ENCODE measurements at regions not wholly inside any gene's neighbourhood (a gene's known extent, or its start where the extent isn't known, plus 50 kb on each side); places are given as distances from the start of the nearest gene placed in this dataset.

- Histone ChIP-seq H2AFZ (ENCODE audit: low read length) (no peak overlapping the region), H4K20me1 (ENCODE audit: insufficient read depth, low read length, poor library complexity, severe bottlenecking) (no peaks in the 10 kb centered on the region)
Observed at GRCh38 chr17:13435230-13435629, 166.5 kb downstream of the HS3ST3A1 start.

GRCh38 chr17:13429201-13429600 is 172.5 kb downstream of the HS3ST3A1 start:
- Histone ChIP-seq H3K4me1 (ENCODE audit: insufficient read depth, low read length, poor library complexity, severe bottlenecking) (no peaks in the 10 kb centered on the region), H3K27me3 (ENCODE audit: insufficient read depth, low read length, poor library complexity, severe bottlenecking) (no peaks in the 10 kb centered on the region), H3K79me2 (ENCODE audit: insufficient read depth, low read length) (no peaks in the 10 kb centered on the region), H3K4me2 (ENCODE audit: low read depth, low read length, poor library complexity, severe bottlenecking) (no peak overlapping the region), H3K4me3 (ENCODE audit: low read length, poor library complexity, severe bottlenecking) (no peak overlapping the region), H3K9ac (ENCODE audit: low read depth, low read length, poor library complexity, severe bottlenecking) (no peak overlapping the region), H3K9me3 (ENCODE audit: insufficient read depth, low read depth, low read length) (peaks cover 5% of the 10 kb centered on the region; the same call in 1 of the 2 replicates), H3K9me2 (replicated peaks; ENCODE audit: low read depth, low read length) (no peaks in the 10 kb centered on the region), H3F3A (ENCODE audit: low read depth) (no peaks in the 10 kb centered on the region), H4K20me1 (ENCODE audit: insufficient read depth, low read length, poor library complexity, severe bottlenecking) (no peaks in the 10 kb centered on the region), H2AFZ (ENCODE audit: low read length) (no peak overlapping the region), H3K36me3 (ENCODE audit: insufficient read depth, low read length) (no peaks in the 10 kb centered on the region)
- TF ChIP-seq, protein P1, sequence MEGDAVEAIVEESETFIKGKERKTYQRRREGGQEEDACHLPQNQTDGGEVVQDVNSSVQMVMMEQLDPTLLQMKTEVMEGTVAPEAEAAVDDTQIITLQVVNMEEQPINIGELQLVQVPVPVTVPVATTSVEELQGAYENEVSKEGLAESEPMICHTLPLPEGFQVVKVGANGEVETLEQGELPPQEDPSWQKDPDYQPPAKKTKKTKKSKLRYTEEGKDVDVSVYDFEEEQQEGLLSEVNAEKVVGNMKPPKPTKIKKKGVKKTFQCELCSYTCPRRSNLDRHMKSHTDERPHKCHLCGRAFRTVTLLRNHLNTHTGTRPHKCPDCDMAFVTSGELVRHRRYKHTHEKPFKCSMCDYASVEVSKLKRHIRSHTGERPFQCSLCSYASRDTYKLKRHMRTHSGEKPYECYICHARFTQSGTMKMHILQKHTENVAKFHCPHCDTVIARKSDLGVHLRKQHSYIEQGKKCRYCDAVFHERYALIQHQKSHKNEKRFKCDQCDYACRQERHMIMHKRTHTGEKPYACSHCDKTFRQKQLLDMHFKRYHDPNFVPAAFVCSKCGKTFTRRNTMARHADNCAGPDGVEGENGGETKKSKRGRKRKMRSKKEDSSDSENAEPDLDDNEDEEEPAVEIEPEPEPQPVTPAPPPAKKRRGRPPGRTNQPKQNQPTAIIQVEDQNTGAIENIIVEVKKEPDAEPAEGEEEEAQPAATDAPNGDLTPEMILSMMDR (conservative IDR thresholded peaks at IDR 0.05; ENCODE audit: low read length), result no peak
- no peak for TF ChIP-seq EZH2phosphoT487 (IDR thresholded peaks at IDR 0.05; ENCODE audit: borderline replicate concordance)

More at GRCh38 chr17:13435230-13435629, 166.5 kb downstream of the HS3ST3A1 start:
- TF ChIP-seq, protein P1 (conservative IDR thresholded peaks at IDR 0.05; ENCODE audit: low read length), result no peak
- no peak for TF ChIP-seq EZH2phosphoT487 (IDR thresholded peaks at IDR 0.05; ENCODE audit: borderline replicate concordance)
- H3K4me3 ChIP-seq (ENCODE audit: low read length, poor library complexity, severe bottlenecking), result no peak overlapping the region
- H3K9me2 ChIP-seq (replicated peaks; ENCODE audit: low read depth, low read length), result no peaks in the 10 kb centered on the region
- no peak overlapping the region for H3K4me2 ChIP-seq (ENCODE audit: low read depth, low read length, poor library complexity, severe bottlenecking)
- no peaks in the 10 kb centered on the region; the same call in 1 of the 2 replicates for H3K9me3 ChIP-seq (ENCODE audit: insufficient read depth, low read depth, low read length)
- no peaks in the 10 kb centered on the region for H3K79me2 ChIP-seq (ENCODE audit: insufficient read depth, low read length)
- no peaks in the 10 kb centered on the region for H3K27me3 ChIP-seq (ENCODE audit: insufficient read depth, low read length, poor library complexity, severe bottlenecking)
- H3K36me3 ChIP-seq (ENCODE audit: insufficient read depth, low read length), result no peaks in the 10 kb centered on the region
- H3F3A ChIP-seq (ENCODE audit: low read depth), result no peaks in the 10 kb centered on the region
- H3K9ac ChIP-seq (ENCODE audit: low read depth, low read length, poor library complexity, severe bottlenecking), result no peak overlapping the region
- H3K4me1 ChIP-seq (ENCODE audit: insufficient read depth, low read length, poor library complexity, severe bottlenecking), result no peaks in the 10 kb centered on the region

GRCh38 chr17:13428611-13429042 is 173.1 kb downstream of the HS3ST3A1 start:
- H3K4me2 ChIP-seq (ENCODE audit: low read depth, low read length, poor library complexity, severe bottlenecking), result no peak overlapping the region
- H4K20me1 ChIP-seq (ENCODE audit: insufficient read depth, low read length, poor library complexity, severe bottlenecking), result no peaks in the 10 kb centered on the region
- H3K4me3 ChIP-seq (ENCODE audit: low read length, poor library complexity, severe bottlenecking), result no peak overlapping the region
- H3F3A ChIP-seq (ENCODE audit: low read depth), result no peaks in the 10 kb centered on the region
- H3K36me3 ChIP-seq (ENCODE audit: insufficient read depth, low read length), result no peaks in the 10 kb centered on the region
- H3K27me3 ChIP-seq (ENCODE audit: insufficient read depth, low read length, poor library complexity, severe bottlenecking), result no peaks in the 10 kb centered on the region
- no peak overlapping the region for H2AFZ ChIP-seq (ENCODE audit: low read length)
- no peaks in the 10 kb centered on the region for H3K4me1 ChIP-seq (ENCODE audit: insufficient read depth, low read length, poor library complexity, severe bottlenecking)
- TF ChIP-seq, protein P1 (conservative IDR thresholded peaks at IDR 0.05; ENCODE audit: low read length), result no peak
- no peak for TF ChIP-seq EZH2phosphoT487 (IDR thresholded peaks at IDR 0.05; ENCODE audit: borderline replicate concordance)
- H3K9ac ChIP-seq (ENCODE audit: low read depth, low read length, poor library complexity, severe bottlenecking), result no peak overlapping the region
- H3K9me3 ChIP-seq (ENCODE audit: insufficient read depth, low read depth, low read length), result peaks cover 5% of the 10 kb centered on the region; the same call in 1 of the 2 replicates
- H3K79me2 ChIP-seq (ENCODE audit: insufficient read depth, low read length), result no peaks in the 10 kb centered on the region
- H3K9me2 ChIP-seq (replicated peaks; ENCODE audit: low read depth, low read length), result no peaks in the 10 kb centered on the region
